SH-SY5Y (cell line): ENCODE measurements at regions not wholly inside any gene's neighbourhood (a gene's known extent, or its start where the extent isn't known, plus 50 kb on each side); places are given as distances from the start of the nearest gene placed in this dataset.

Experiments
- GATA2 ChIP-seq: IDR thresholded peaks from 2 replicates; pipeline ENCODE4 v1.6.1; 2011; ENCODE audit warnings: mild to moderate bottlenecking, low read depth, low read length
- GATA3 ChIP-seq: IDR thresholded peaks from 2 replicates; pipeline ENCODE4 v1.6.1; 2011; ENCODE audit warnings: low read depth, mild to moderate bottlenecking, low read length, moderate library complexity

GRCh38 chr7:106962751-106963150 is 81.8 kb upstream of the PRKAR2B start:
- TF ChIP-seq GATA2 (no peak), GATA3 (no peak)
